ENCODE measurements at regions not wholly inside any gene's neighbourhood (a gene's known extent, or its start where the extent isn't known, plus 50 kb on each side); places are given as distances from the start of the nearest gene placed in this dataset.
A peak's percentile ranks its signal among the peaks of the same experiment; 100 is the strongest.

- DNase-seq, result no peak
These were observed 66.7 kb upstream of the TOP1 start for GRCh38 chr20:40961686-40962640.

GRCh38 chr20:40962733-40963504 is 65.7 kb upstream of the TOP1 start:
- DNase-seq, result peak; percentile 31

DNA sequence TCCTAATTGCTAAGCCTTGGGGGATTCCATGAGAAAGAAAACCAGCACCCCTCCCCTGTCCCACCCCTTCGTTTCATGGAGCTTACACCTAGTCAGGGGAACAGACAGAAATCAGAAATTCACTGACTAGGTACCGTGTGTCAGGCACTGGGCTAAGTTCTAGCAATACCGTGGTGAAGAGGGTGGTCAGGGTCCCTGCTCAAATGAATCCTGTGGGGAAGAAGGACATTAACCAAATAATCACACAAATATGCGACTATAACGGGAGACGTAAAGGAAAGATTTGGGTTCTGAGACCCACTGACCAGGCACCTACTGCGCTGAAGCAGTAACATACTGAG is 65.1 kb upstream of the TOP1 start:
- no peak for DNase-seq

DNA sequence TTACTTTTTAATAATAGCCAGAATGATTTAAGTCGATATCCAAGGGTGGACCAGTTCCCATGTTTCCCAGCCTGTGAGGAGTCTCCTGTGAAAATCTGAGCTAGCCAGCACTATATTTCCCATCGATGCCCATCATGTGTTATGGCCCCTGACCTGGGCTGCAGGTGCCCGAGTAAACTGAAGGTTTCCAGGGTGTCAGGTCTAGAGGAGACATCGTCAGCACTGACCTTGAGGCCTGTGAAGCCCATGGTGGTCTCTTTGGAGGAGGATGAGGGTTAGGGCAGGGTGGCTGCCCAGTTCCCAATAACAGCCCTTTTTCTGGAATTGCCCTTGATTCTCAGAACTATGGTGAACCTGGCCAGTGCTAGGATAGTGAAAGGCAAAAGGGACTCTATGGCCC is 63.0 kb upstream of the TOP1 start:
- no peak for DNase-seq

DNA sequence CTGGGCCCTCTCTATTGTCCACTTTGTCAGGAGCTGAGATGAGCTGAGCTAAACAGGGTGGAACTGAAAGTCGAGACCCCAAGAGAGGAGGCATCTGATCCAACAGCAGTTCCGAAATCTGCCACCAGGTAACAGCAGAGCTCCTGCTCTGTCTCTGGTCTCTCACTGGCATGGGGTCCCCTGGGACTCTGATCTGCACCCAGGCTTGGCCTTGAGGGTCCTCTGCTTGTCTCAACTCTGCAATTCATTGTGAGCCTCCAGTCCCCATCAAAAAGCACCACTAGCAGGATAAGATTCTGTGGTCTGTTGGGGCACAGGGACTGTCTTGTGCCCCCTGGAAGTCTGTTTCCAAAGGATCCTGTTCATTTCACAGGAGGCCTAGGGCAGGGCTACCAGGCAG is 62.5 kb upstream of the TOP1 start:
- DNase-seq, result no peak

- DNase-seq, result no peak
These were observed 62.0 kb upstream of the TOP1 start for GRCh38 chr20:40966516-40967185.

DNA sequence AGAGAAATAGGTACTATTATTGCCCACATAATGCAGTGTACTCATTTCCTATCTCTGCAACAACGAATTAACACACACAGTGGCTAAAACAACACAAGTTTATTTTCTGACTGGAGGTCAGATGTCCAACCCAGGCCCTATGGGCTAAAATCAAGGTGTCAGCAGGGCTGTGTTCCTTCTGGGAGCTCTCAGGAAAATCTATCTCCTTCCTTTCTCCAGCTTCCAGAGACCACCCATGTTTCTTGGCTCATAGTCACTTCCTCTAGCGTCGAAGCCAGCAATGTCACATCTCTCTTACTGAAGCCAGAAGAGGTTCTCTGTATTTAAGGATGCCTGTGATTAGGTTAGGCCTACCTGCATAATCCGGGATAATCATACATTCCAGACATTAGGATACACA is 60.9 kb upstream of the TOP1 start:
- no peak for DNase-seq

DNA sequence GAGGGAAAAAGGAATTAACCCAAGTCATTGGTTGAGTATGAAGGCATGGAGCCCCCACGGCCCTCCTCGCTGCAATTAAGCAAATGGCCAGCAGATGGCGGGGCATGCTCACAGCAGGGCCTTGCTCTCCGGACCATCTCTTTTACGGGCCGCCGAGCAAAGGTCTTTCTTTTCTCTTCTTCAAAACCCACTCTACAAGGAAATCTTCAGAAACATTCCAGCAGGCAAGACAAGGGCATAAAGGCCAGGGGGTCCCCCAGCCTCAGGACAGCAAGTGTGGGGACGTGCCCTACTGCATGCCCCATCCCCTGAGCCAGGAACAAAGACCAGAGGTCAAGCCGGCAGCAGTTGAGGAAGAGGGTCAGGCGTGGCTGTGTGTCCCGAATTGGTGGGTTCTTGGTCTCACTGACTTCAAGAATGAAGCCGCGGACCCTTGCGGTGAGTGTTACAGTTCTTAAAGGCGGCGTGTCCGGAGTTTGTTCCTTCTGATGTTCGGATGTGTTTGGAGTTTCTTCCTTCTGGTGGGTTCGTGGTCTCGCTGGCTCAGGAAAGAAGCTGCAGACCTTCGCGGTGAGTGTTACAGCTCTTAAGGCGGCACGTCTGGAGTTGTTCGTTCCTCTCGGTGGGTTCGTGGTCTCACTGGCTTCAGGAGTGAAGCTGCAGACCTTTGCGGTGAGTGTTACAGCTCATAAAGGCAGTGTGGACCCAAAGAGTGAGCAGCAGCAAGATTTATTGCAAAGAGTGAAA is 59.6 kb upstream of the TOP1 start:
- DNase-seq, result peak; percentile 19

DNA sequence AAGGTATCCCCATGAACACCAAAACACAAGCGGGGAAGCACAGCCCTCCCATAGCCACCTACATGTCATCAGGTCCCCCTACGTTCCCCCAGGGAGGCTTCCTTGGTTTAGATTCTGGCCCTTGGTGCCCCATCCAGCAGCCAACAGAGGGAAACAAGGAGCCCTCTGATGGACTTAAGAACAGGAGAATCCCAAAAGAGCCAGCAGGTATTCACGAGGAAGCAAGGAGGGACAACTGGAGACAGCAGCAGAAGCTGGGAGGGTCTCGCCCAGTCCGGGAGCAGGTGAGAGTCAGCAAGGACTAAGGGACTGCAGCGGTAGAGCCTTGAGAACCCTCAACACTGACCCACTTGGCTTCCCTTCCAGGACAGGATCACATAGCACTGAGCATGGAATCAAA is 58.4 kb upstream of the TOP1 start:
- DNase-seq, result no peak

GRCh38 chr20:40977218-40977617 is 51.4 kb upstream of the TOP1 start:
- DNase-seq, result no peak

DNA sequence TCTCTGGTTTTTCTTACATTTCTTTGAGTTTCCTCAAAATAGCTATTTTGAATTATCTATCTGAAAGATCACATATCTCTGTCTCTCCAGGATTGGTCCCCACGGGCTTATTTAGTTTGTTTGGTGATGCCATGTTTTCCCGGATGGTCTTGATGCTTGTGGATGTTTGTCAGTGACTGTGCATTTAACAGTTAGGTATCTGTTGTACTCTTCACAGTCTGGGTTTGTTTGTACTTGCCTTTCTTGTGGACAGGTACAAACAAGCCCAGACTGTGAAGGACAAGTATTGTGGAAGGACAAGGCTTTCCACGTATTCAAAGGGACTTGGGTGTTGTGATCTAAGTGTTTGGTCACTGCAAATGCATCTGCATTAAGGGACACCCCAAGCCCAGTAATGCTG is 49.9 kb upstream of the TOP1 start:
- no peak for DNase-seq

Measured in NCI-H1092 (cell line).